ENCODE measurements at regions not wholly inside any gene's neighbourhood (a gene's known extent, or its start where the extent isn't known, plus 50 kb on each side); places are given as distances from the start of the nearest gene placed in this dataset.

- H3K4me3 ChIP-seq (replicated peaks in 1 of 3; ENCODE audit: insufficient read depth in 1 of 3, low read depth in 1 of 3, low read length in 3 of 3), result no peak overlapping the region
- H3K4me2 ChIP-seq (ENCODE audit: insufficient read depth, low read length), result no peak overlapping the region
- no peaks in the 10 kb centered on the region for H3K36me3 ChIP-seq (ENCODE audit: control insufficient read depth in 2 of 2, extremely low read depth in 1 of 2, insufficient read depth in 2 of 2, low read length in 2 of 2)
- BruUV-seq (replicated peaks), result no TSS peak
- no peaks in the 10 kb centered on the region for H3K4me1 ChIP-seq (ENCODE audit: control insufficient read depth, extremely low read depth, insufficient read depth, low read length)
- ChIA-PET POLR2A (no interaction called here), CTCF (interaction anchor here (0.6 kb wide), 1 partner anchor 996 kb away, joined by 3 read pairs; no protein-coding TSS in a partner anchor)
- H2AFZ ChIP-seq (ENCODE audit: low read depth, low read length), result no peak overlapping the region
- no peaks in the 10 kb centered on the region for H4K20me1 ChIP-seq (replicated peaks; ENCODE audit: control insufficient read depth, extremely low read depth, insufficient read depth, low read length)
- no peak for TF ChIP-seq CTCF (IDR thresholded peaks at IDR 0.05; ENCODE audit: extremely low read depth in 1 of 2, insufficient read depth in 1 of 2, low read depth in 1 of 2, low read length in 2 of 2)
- TF ChIP-seq POLR2AphosphoS5 (IDR thresholded peaks at IDR 0.05; ENCODE audit: insufficient read depth, low read depth, low read length), result no peak
- TF ChIP-seq JUN (IDR thresholded peaks at IDR 0.05; ENCODE audit: borderline replicate concordance, insufficient read depth, insufficient read length, low read depth), result no peak
- TF ChIP-seq GATA2 (IDR thresholded peaks at IDR 0.05; ENCODE audit: insufficient read depth, insufficient read length, low read depth, low read length), result no peak
- TF ChIP-seq MAX (IDR thresholded peaks at IDR 0.05; ENCODE audit: insufficient read depth, insufficient read length), result no peak
- TF ChIP-seq FOS (IDR thresholded peaks at IDR 0.05; ENCODE audit: borderline replicate concordance, insufficient read depth, low read length), result no peak
- TF ChIP-seq POLR2A (IDR thresholded peaks at IDR 0.05; ENCODE audit: low read depth, low read length), result no peak
- no peak for TF ChIP-seq MYC (IDR thresholded peaks at IDR 0.05; ENCODE audit: low read depth, low read length)
- TF ChIP-seq EZH2 (IDR thresholded peaks at IDR 0.05; ENCODE audit: borderline replicate concordance, low read depth, low read length, severe bottlenecking), result no peak
- no peak for FAIRE-seq
- H3K9ac ChIP-seq (replicated peaks; ENCODE audit: extremely low read depth, insufficient read depth, low read length), result no peak overlapping the region
- H3K79me2 ChIP-seq (ENCODE audit: control insufficient read depth, insufficient read depth, low read length), result no peaks in the 10 kb centered on the region
- no peaks in the 10 kb centered on the region for H3K9me1 ChIP-seq (replicated peaks; ENCODE audit: control insufficient read depth, extremely low read depth, insufficient read depth, low read length)
- intact Hi-C loops (cut with micrococcal nuclease), result no loop called here
- H3K27me3 ChIP-seq (ENCODE audit: control insufficient read depth in 2 of 2, insufficient read depth in 2 of 2, low read length in 2 of 2), result no peaks in the 10 kb centered on the region
- dilution Hi-C loops (cut with MboI; ENCODE audit: extremely low pct_ligation_motif_present, low sequenced_read_pairs), result no loop called here
- H3K9me3 ChIP-seq (replicated peaks; ENCODE audit: control insufficient read depth, insufficient read depth, low read length), result no peaks in the 10 kb centered on the region
- no peak overlapping the region for H3K27ac ChIP-seq (ENCODE audit: insufficient read depth, low read depth, low read length)
- DNase-seq (ENCODE audit: low read depth, low spot score), result no peak
These were observed 232.0 kb upstream of the PMEPA1 start for GRCh38 chr20:57941604-57942381.
